Thoracic aorta (tissue), 2 donors: ENCODE measurements at regions not wholly inside any gene's neighbourhood (a gene's known extent, or its start where the extent isn't known, plus 50 kb on each side); places are given as distances from the start of the nearest gene placed in this dataset.

Experiments used
- ATAC-seq: fragments of 150-250 bp; one replicate; pipeline ENCODE4 v1.8.0; 2017; ENCODE audit warnings: low read depth; ENCODE audit not compliant: insufficient number of reproducible peaks, low FRiP score
- DNase-seq: peaks from one replicate; pipeline ENCODE4 v3.0.0-alpha.2; 2020; ENCODE audit warnings: low spot score
- H3K27ac ChIP-seq, 2 donors: fragments of 200-600 bp; sonication (generic); 1 replicate in 1 of 2; 2 replicates in 1 of 2; pipeline ENCODE4 v1.5.1; 2016; ENCODE audit warnings: mild to moderate bottlenecking in 2 of 2, moderate library complexity in 2 of 2
- H3K27me3 ChIP-seq: fragments of 200-600 bp; sonication (generic); replicated peaks from 2 replicates; pipeline ENCODE4 v1.6.0; 2016; ENCODE audit warnings: mild to moderate bottlenecking; ENCODE audit not compliant: insufficient read depth
- H3K36me3 ChIP-seq: fragments of 200-600 bp; sonication (generic); one replicate; pipeline ENCODE4 v1.5.1; 2016
- H3K4me1 ChIP-seq, 2 donors: fragments of 200-600 bp; sonication (generic); 1 replicate in 1 of 2; 2 replicates in 1 of 2; pipeline versions ENCODE4 v1.5.1 to v1.6.0; 2016; ENCODE audit warnings: low read depth in 2 of 2, mild to moderate bottlenecking in 1 of 2; ENCODE audit not compliant: control insufficient read depth in 1 of 2
- H3K4me3 ChIP-seq: fragments of 200-600 bp; sonication (generic); 2 replicates; pipeline ENCODE4 v1.5.1; 2016; ENCODE audit warnings: mild to moderate bottlenecking
- H3K9me3 ChIP-seq: fragments of 200-600 bp; sonication (generic); 2 replicates; pipeline ENCODE4 v1.5.1; 2016
- CTCF ChIP-seq: fragments of 200-600 bp; sonication (generic); IDR thresholded peaks from one replicate; pipeline ENCODE4 v1.5.1; 2019; ENCODE audit warnings: antibody characterized with exemption

- Histone ChIP-seq H3K27ac (no peak overlapping the region), H3K4me1 (no peaks in the 10 kb centered on the region), H3K9me3 (no peaks in the 10 kb centered on the region), H3K36me3 (no peaks in the 10 kb centered on the region), H3K27me3 (no peaks in the 10 kb centered on the region), H3K4me3 (no peak overlapping the region)
- ATAC-seq (no peak), DNase-seq (no peak)
- no peak for TF ChIP-seq CTCF
Measured at GRCh38 chr10:123557366-123558108, 108.6 kb upstream of the GPR26 start.

GRCh38 chr10:123558651-123559050 lies 107.5 kb upstream of the GPR26 start:
- DNase-seq = no peak
- H3K36me3 ChIP-seq = no peaks in the 10 kb centered on the region
- H3K4me3 ChIP-seq = no peak overlapping the region
- TF ChIP-seq CTCF = no peak
- no peak overlapping the region for H3K27ac ChIP-seq
- H3K27me3 ChIP-seq = no peaks in the 10 kb centered on the region
- no peak for ATAC-seq
- H3K9me3 ChIP-seq = no peaks in the 10 kb centered on the region
- no peaks in the 10 kb centered on the region for H3K4me1 ChIP-seq

- Histone ChIP-seq H3K27me3 (no peaks in the 10 kb centered on the region), H3K9me3 (no peaks in the 10 kb centered on the region), H3K4me1 (no peaks in the 10 kb centered on the region), H3K4me3 (no peak overlapping the region), H3K27ac (no peak overlapping the region), H3K36me3 (no peaks in the 10 kb centered on the region)
- DNase-seq (no peak), ATAC-seq (peak; percentile 64)
- TF ChIP-seq CTCF = peak; percentile 96
Measured at GRCh38 chr10:123559066-123559822, 106.9 kb upstream of the GPR26 start.

- Histone ChIP-seq H3K27me3 (no peaks in the 10 kb centered on the region), H3K4me3 (no peak overlapping the region), H3K27ac (no peak overlapping the region), H3K4me1 (no peaks in the 10 kb centered on the region), H3K9me3 (no peaks in the 10 kb centered on the region), H3K36me3 (no peaks in the 10 kb centered on the region)
- no peak for TF ChIP-seq CTCF
- no peak for DNase-seq
- ATAC-seq = no peak
Measured at GRCh38 chr10:123559823-123560092, 106.4 kb upstream of the GPR26 start.

GRCh38 chr10:123560301-123561140 lies 105.6 kb upstream of the GPR26 start:
- no peak overlapping the region for H3K27ac ChIP-seq
- no peak for TF ChIP-seq CTCF
- H3K27me3 ChIP-seq = no peaks in the 10 kb centered on the region
- H3K36me3 ChIP-seq = no peaks in the 10 kb centered on the region
- DNase-seq (no peak), ATAC-seq (no peak)
- no peaks in the 10 kb centered on the region for H3K9me3 ChIP-seq
- no peak overlapping the region for H3K4me3 ChIP-seq
- no peaks in the 10 kb centered on the region for H3K4me1 ChIP-seq
